H9 (cell line): ENCODE measurements at regions not wholly inside any gene's neighbourhood (a gene's known extent, or its start where the extent isn't known, plus 50 kb on each side); places are given as distances from the start of the nearest gene placed in this dataset.

Source experiments
- DNase-seq: peaks from one replicate; pipeline ENCODE4 v3.0.0-alpha.2; 2017
- H2AFZ ChIP-seq: one replicate; pipeline ENCODE4 v1.6.1; 2013; ENCODE audit warnings: mild to moderate bottlenecking, low read length, control low read depth, moderate library complexity
- H2AK5ac ChIP-seq: 2 replicates; pipeline ENCODE4 v1.6.1; 2013; ENCODE audit warnings: low read length, control low read depth, mixed read lengths; ENCODE audit not compliant: insufficient read length
- H2BK120ac ChIP-seq: one replicate; pipeline ENCODE4 v1.6.1; 2013; ENCODE audit warnings: low read depth, mild to moderate bottlenecking, low read length, control low read depth, inconsistent platforms; ENCODE audit not compliant: poor library complexity, severe bottlenecking
- H2BK12ac ChIP-seq: 2 replicates; pipeline ENCODE4 v1.6.1; 2013; ENCODE audit warnings: low read length, control low read depth, mixed read lengths, low read depth; ENCODE audit not compliant: insufficient read length
- H2BK15ac ChIP-seq: 2 replicates; pipeline ENCODE4 v1.6.1; 2013; ENCODE audit warnings: low read depth, low read length, control low read depth
- H2BK20ac ChIP-seq: one replicate; pipeline ENCODE4 v1.6.1; 2013; ENCODE audit warnings: low read depth, mild to moderate bottlenecking, low read length, control low read depth, inconsistent platforms; ENCODE audit not compliant: poor library complexity, severe bottlenecking
- H2BK5ac ChIP-seq: 2 replicates; pipeline ENCODE4 v1.6.1; 2013; ENCODE audit warnings: low read length, control low read depth, mixed read lengths; ENCODE audit not compliant: insufficient read length
- H3K14ac ChIP-seq: 2 replicates; pipeline ENCODE4 v1.6.1; 2013; ENCODE audit warnings: low read length, control low read depth; ENCODE audit not compliant: insufficient read depth
- H3K18ac ChIP-seq: 2 replicates; pipeline ENCODE4 v1.6.1; 2013; ENCODE audit warnings: low read depth, mild to moderate bottlenecking, mixed read lengths, low read length, control low read depth; ENCODE audit not compliant: insufficient read length
- H3K23ac ChIP-seq: 2 replicates; pipeline ENCODE4 v1.6.1; 2013; ENCODE audit warnings: low read length, control low read depth, mixed read lengths, low read depth; ENCODE audit not compliant: insufficient read length
- H3K23me2 ChIP-seq: 2 replicates; pipeline ENCODE4 v1.6.1; 2013; ENCODE audit warnings: low read depth, mild to moderate bottlenecking, mixed read lengths, low read length, control low read depth; ENCODE audit not compliant: insufficient read length, poor library complexity, severe bottlenecking
- H3K27ac ChIP-seq: 2 replicates; pipeline ENCODE4 v1.5.1; 2013; ENCODE audit warnings: low read length, control low read depth, mixed read lengths, low read depth; ENCODE audit not compliant: insufficient read length
- H3K27me3 ChIP-seq: 2 replicates; pipeline ENCODE4 v1.6.1; 2013; ENCODE audit warnings: low read length, control low read depth, inconsistent platforms; ENCODE audit not compliant: insufficient read depth
- H3K4ac ChIP-seq: 2 replicates; pipeline ENCODE4 v1.6.1; 2013; ENCODE audit warnings: low read depth, mild to moderate bottlenecking, control low read depth, inconsistent platforms, low read length, moderate library complexity
- H3K4me1 ChIP-seq: 2 replicates; pipeline ENCODE4 v1.6.1; 2013; ENCODE audit warnings: low read length, control low read depth, inconsistent platforms; ENCODE audit not compliant: insufficient read depth
- H3K4me2 ChIP-seq: 2 replicates; pipeline ENCODE4 v1.6.1; 2013; ENCODE audit warnings: low read length, control low read depth, mixed read lengths; ENCODE audit not compliant: insufficient read length, insufficient read depth
- H3K56ac ChIP-seq: 2 replicates; pipeline ENCODE4 v1.6.1; 2013; ENCODE audit warnings: low read depth, mild to moderate bottlenecking, mixed read lengths, low read length, control low read depth; ENCODE audit not compliant: insufficient read length
- H3K79me1 ChIP-seq: 2 replicates; pipeline ENCODE4 v1.6.1; 2013; ENCODE audit warnings: low read depth, mild to moderate bottlenecking, moderate library complexity, low read length, control low read depth, inconsistent platforms; ENCODE audit not compliant: insufficient read depth, poor library complexity, severe bottlenecking
- H3K79me2 ChIP-seq: 2 replicates; pipeline ENCODE4 v1.6.1; 2013; ENCODE audit warnings: low read length, control low read depth, inconsistent platforms; ENCODE audit not compliant: insufficient read depth
- H3K9ac ChIP-seq: 2 replicates; pipeline ENCODE4 v1.6.1; 2013; ENCODE audit warnings: low read length, control low read depth, mixed read lengths; ENCODE audit not compliant: insufficient read length; ENCODE audit errors: extremely low read depth
- H3K9me3 ChIP-seq: one replicate; pipeline ENCODE4 v1.6.1; 2013; ENCODE audit warnings: low read depth, low read length, inconsistent platforms; ENCODE audit not compliant: control insufficient read depth
- H3T11ph ChIP-seq: one replicate; pipeline ENCODE4 v1.6.1; 2013; ENCODE audit warnings: mild to moderate bottlenecking, low read length, control low read depth, inconsistent platforms
- H4K20me1 ChIP-seq: one replicate; pipeline ENCODE4 v1.6.1; 2013; ENCODE audit not compliant: control insufficient read depth, insufficient read length, insufficient read depth
- H4K5ac ChIP-seq: 2 replicates; pipeline ENCODE4 v1.6.1; 2013; ENCODE audit warnings: low read depth, mild to moderate bottlenecking, mixed read lengths, low read length, control low read depth; ENCODE audit not compliant: insufficient read length
- H4K8ac ChIP-seq: replicated peaks from 2 replicates; pipeline ENCODE4 v1.6.1; 2013; ENCODE audit warnings: low read length, control low read depth, mixed read lengths, low read depth; ENCODE audit not compliant: insufficient read length
- H4K91ac ChIP-seq: 2 replicates; pipeline ENCODE4 v1.6.1; 2013; ENCODE audit warnings: low read depth, mild to moderate bottlenecking, moderate library complexity, mixed read lengths, low read length, control low read depth; ENCODE audit not compliant: insufficient read length
- H3K27ac Mint-ChIP-seq, 3 experiments: 2 replicates in 2 of 3; 3 replicates in 1 of 3; pipeline ENCODE4 v1.8.0; 2020 to 2021; ENCODE audit warnings: mixed read lengths in 3 of 3, mild to moderate bottlenecking in 1 of 3, moderate library complexity in 1 of 3
- H3K27me3 Mint-ChIP-seq: 2 replicates; pipeline ENCODE4 v1.8.0; 2021; ENCODE audit warnings: low read depth, mild to moderate bottlenecking, moderate library complexity, mixed read lengths
- H3K36me3 Mint-ChIP-seq, 3 experiments: 2 replicates in 2 of 3; 3 replicates in 1 of 3; pipeline ENCODE4 v1.8.0; 2020 to 2021; ENCODE audit warnings: low read depth in 3 of 3, mixed read lengths in 3 of 3; ENCODE audit not compliant: insufficient read depth in 1 of 3
- H3K4me1 Mint-ChIP-seq, 2 experiments: 2 replicates each; pipeline ENCODE4 v1.8.0; 2020; ENCODE audit warnings: mixed read lengths in 2 of 2
- H3K4me3 Mint-ChIP-seq, 2 experiments: 2 replicates in 1 of 2; 3 replicates in 1 of 2; pipeline ENCODE4 v1.8.0; 2020 to 2021; ENCODE audit warnings: mild to moderate bottlenecking in 2 of 2, mixed read lengths in 2 of 2, moderate library complexity in 1 of 2
- H3K9me3 Mint-ChIP-seq, 2 experiments: 2 replicates in 1 of 2; 3 replicates in 1 of 2; pipeline ENCODE4 v1.8.0; 2020; ENCODE audit warnings: mild to moderate bottlenecking in 2 of 2, mixed read lengths in 2 of 2, moderate library complexity in 1 of 2
- CTCF ChIP-seq: fragments of 200-600 bp; sonication (generic); conservative IDR thresholded peaks from 3 replicates; pipeline ENCODE4 v1.8.0; 2021; ENCODE audit warnings: antibody characterized with exemption, mild to moderate bottlenecking
- WGBS: extraction: QIAGEN DNeasy Blood & Tissue Kit; methylation state at CpG from one replicate; pipeline ENCODE4 v1.1.7; 2013; ENCODE audit warnings: missing lambda C conversion rate, low lambda C conversion rate, mixed read lengths; ENCODE audit not compliant: insufficient read length; ENCODE audit errors: extremely low coverage; 5-methylcytosine and 5-hydroxymethylcytosine counted together

DNA sequence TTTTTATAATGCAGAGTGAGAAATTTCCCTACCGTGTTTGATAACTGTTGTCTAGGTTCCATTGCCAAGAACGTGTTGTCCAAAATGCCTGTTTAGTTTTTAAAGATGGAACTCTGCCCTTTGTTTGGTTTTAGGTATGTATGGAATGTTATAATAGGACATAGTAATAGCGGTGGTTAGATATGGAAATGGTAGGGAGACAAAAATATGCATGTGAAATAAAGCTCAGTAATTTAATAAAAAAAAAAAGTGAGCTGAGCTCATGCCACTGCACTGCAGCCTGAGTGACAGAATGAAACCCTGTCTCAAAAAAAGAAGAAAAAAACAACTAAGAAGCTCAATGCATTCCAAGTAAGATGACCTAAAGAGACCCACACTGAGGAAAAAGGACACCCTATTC is 72.9 kb downstream of the ZNF783 start:
- H3K14ac ChIP-seq: no peak overlapping the region
- H3K9ac ChIP-seq: no peak overlapping the region
- no peak overlapping the region for H2BK120ac ChIP-seq
- no peak overlapping the region for H2BK5ac ChIP-seq
- H3K27ac ChIP-seq: no peak overlapping the region
- H2AK5ac ChIP-seq: no peak overlapping the region
- H3K36me3 Mint-ChIP-seq: peaks cover 2 to 5% (median 3%) of the 10 kb centered on the region in 3 experiments; a peak in 4 of 7 replicates
- H3K9me3 Mint-ChIP-seq: peaks cover 22 to 23% of the 10 kb centered on the region in 2 experiments
- no peak overlapping the region for H3K18ac ChIP-seq
- H2AFZ ChIP-seq: no peak overlapping the region
- peaks cover 9% of the 10 kb centered on the region for H3K27me3 Mint-ChIP-seq
- H2BK20ac ChIP-seq: no peak overlapping the region
- H3K4me3 Mint-ChIP-seq: no peak overlapping the region
- no peak overlapping the region for H4K91ac ChIP-seq
- no peak for TF ChIP-seq CTCF
- no peak overlapping the region for H3K4ac ChIP-seq
- H3K4me1 ChIP-seq: no peaks in the 10 kb centered on the region
- H4K8ac ChIP-seq: no peak overlapping the region
- no peak overlapping the region for H2BK12ac ChIP-seq
- no peaks in the 10 kb centered on the region for H4K20me1 ChIP-seq
- no peaks in the 10 kb centered on the region for H3K79me1 ChIP-seq
- H3K23me2 ChIP-seq: no peaks in the 10 kb centered on the region
- no peak overlapping the region for H3K4me2 ChIP-seq
- H4K5ac ChIP-seq: no peak overlapping the region
- H3K27ac Mint-ChIP-seq: no peak overlapping the region
- H3T11ph ChIP-seq: no peak overlapping the region
- DNase-seq: no peak
- H3K27me3 ChIP-seq: no peaks in the 10 kb centered on the region
- no peaks in the 10 kb centered on the region for H3K9me3 ChIP-seq
- WGBS: 81% methylated on average over 1 of the region's 3 CpGs
- no peak overlapping the region for H3K23ac ChIP-seq
- H2BK15ac ChIP-seq: no peak overlapping the region
- H3K4me1 Mint-ChIP-seq: peaks cover 0 to 2% of the 10 kb centered on the region in 2 experiments; a peak in 1 of 4 replicates
- H3K56ac ChIP-seq: no peak overlapping the region
- no peaks in the 10 kb centered on the region for H3K79me2 ChIP-seq
